D721Med (cell line): ENCODE measurements at regions not wholly inside any gene's neighbourhood (a gene's known extent, or its start where the extent isn't known, plus 50 kb on each side); places are given as distances from the start of the nearest gene placed in this dataset.

Experiments
- DNase-seq: peaks from one replicate; pipeline ENCODE4 v3.0.0; 2011; ENCODE audit warnings: low spot score; ENCODE audit not compliant: insufficient read length
- FAIRE-seq: peaks from 2 replicates; lab custom pipeline; 2011; peaks lifted over from hg19 to GRCh38; lab: Jason Lieb, UNC
- CTCF ChIP-seq: IDR thresholded peaks from 2 replicates; pipeline ENCODE4 v1.5.1; 2012; ENCODE audit warnings: mild to moderate bottlenecking, control low read depth; ENCODE audit not compliant: insufficient read depth; ENCODE audit errors: missing control alignments

DNA sequence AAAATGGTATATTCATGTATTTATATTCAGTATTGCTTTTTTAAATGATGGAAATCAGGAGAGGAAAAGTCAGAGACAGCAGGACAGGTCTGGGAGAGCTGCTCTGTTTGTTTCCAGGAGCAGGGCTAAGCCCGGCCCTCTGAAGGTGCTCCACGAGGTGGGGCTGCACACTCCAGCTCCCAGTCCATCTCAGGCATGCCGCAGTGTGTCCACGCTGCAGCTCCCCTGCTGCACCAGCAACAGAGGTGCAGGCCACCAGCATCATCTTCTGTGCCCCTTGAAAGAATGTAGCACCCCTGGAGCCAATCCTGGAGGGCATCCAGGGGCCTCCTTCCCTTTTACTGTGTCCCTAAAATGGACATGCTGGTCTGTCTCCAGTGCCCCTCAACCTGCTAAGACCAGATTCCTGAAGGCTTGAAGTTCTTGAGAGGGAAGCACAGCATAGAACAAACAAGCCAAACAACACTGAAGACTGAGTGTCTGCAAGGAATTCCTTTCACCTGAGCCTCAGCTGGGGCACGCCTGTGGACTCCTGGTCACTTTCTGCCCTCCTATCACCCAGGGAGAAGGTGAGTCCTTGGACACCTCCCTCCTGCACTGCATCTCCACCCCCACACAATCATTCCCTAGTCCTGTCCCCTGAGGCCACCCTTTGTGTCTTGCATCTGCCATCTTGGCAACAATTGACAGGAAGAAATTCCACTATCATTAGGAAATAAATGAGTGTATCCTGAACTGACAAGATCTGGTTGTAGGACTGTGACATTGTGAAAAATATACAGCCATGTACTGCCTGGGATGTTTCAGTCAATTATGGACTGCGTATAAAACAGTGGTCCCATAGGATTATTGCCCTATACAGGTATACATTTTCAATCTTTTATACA, 100.5 kb downstream of the CXCL12 start:
- DNase-seq (no peak), FAIRE-seq (no peak)
- TF ChIP-seq CTCF = no peak

- DNase-seq (no peak), FAIRE-seq (no peak)
Observed at GRCh38 chr10:44282626-44283300, 102.1 kb downstream of the CXCL12 start.

DNA sequence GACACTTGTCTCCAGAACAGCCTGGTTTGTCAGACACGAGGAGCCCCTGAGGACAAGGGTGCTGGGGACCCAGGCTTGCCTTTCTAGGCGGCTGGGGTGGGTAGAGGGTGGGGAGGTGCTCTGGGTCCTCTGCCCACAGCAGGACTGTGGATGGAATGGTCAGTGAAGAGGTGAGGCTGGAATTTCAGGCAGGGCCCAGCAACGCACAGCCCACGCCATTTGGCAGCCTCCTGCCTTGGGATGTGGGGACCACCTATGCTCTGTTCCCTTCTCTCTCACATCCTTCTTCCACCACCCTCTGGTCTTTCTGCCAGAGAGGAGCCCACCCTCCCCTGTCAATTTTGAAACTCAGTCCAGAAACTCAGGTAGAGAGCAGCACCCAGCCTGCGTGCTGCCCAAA, 103.2 kb downstream of the CXCL12 start:
- no peak for DNase-seq
- no peak for FAIRE-seq
- TF ChIP-seq CTCF = no peak

More at GRCh38 chr10:44282626-44283300, 102.1 kb downstream of the CXCL12 start:
- TF ChIP-seq CTCF = no peak

DNA sequence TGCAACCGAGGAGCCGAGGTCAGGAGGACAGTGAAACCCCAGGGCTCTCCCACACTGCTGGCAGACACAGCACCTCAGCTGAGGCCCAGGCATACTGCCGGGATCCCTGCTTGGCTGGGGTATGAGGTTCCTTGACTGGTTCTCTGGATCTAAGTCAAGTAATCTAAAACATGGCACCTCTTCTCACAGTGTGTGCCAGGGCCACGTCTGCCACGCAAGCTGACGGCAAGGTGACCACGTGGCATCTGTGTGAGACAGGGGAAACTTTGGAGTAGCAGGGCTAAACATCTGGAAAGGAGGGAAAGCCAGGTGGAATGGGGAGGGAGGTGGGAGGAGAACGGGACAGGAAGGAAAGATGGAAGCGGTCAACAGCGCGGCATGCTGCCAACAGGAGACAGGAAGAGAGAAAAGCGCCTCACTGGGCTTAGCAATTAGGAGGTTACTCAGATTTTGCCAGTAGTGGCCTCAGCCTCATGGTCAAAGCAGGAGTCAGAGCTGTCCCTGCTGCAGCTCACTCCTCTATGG, 103.7 kb downstream of the CXCL12 start:
- TF ChIP-seq CTCF = no peak
- FAIRE-seq (no peak), DNase-seq (no peak)

GRCh38 chr10:44280226-44281014, 104.5 kb downstream of the CXCL12 start:
- DNase-seq (no peak), FAIRE-seq (no peak)

More at GRCh38 chr10:44280226-44281014, 104.5 kb downstream of the CXCL12 start:
- TF ChIP-seq CTCF = no peak
